Uterus (tissue), 2 donors: ENCODE measurements at regions not wholly inside any gene's neighbourhood (a gene's known extent, or its start where the extent isn't known, plus 50 kb on each side); places are given as distances from the start of the nearest gene placed in this dataset.

ENCODE experiments used
- CTCF ChIP-seq, 4 experiments: fragments of 200-600 bp in 2 of 4; fragments of 450-650 bp in 2 of 4; sonication (generic) in 2 of 4; IDR thresholded peaks; one replicate each; pipeline ENCODE4 v1.5.1; 2016 to 2019; ENCODE audit warnings: antibody characterized with exemption in 4 of 4, mild to moderate bottlenecking in 2 of 4, moderate library complexity in 1 of 4
- POLR2A ChIP-seq, 2 donors: fragments of 450-650 bp; IDR thresholded peaks; one replicate each; pipeline ENCODE4 v1.6.1; 2016; ENCODE audit warnings: antibody characterized with exemption in 2 of 2, mild to moderate bottlenecking in 1 of 2, moderate library complexity in 1 of 2

- TF ChIP-seq CTCF (IDR thresholded peaks at IDR 0.05) (no peak), POLR2A (IDR thresholded peaks at IDR 0.05) (no peak)
These were observed 806.3 kb downstream of the DIPK2A start for GRCh38 chr3:144777906-144778305.
